Hypothalamus (tissue), 51 donors: ENCODE measurements at regions not wholly inside any gene's neighbourhood (a gene's known extent, or its start where the extent isn't known, plus 50 kb on each side); places are given as distances from the start of the nearest gene placed in this dataset.

Experiments used
- DNase-seq, 51 donors: peaks; one replicate each; lab custom pipeline; 2025; lab: John Stamatoyannopoulos, UW

DNA sequence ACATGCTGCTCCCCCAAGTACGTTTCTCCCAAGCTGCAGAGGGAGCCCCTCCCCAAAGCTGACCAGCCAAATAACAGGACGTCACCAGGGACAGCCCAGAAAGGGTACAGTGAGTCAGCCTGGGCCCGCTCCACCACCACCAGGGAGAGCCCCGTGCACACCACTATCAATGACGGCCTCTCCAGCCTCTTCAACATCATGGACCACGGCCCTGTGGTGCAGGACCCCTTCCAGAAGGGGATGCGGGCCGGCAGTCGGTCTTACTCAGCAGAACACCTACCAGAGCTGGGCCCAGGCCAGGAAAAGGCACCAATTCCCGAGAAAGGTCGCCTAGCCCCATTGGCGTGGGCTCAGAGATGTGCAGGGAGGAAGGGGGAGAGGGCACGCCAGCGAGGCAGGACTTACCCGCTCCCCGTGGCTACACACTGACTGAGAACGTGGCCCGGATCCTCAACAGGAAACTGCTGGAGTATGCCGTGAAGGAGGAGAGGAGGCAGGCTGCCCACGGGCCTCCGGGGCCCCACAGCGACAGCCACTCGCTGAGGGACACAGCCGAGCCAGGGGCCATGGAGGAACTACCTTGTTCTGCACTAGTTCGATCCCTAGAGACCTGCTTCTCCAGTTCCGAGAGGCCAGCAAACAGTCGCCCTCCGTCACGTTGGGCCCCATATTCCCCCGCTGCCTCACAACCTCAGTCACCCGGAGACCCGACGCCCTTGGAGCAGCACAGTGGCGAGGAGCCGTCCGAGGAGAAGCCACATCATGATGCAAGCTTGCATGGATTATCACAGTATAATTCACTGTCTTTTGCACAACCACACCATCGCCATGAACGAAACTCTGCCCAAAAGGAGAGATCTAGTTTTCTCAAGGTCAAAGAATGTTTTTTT, 815.9 kb upstream of the KLHL1 start:
- no peak for DNase-seq

DNA sequence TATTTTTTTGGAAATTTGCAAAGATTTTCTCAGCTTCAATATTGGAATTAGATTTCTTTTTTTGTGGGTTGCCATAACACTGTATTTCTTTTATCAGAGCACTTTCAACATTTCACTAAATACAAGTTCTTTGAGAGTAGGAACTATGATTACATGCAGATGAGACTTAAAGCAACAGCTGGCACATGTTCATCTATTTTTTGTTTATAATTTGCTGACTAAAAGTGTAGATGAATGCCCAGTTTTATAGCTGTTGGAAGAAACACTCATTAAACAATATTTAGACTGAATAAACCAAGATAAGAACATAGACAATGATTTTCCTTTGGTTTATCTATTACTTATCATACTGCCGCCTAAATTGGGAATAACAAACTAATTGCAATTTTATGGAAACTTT, 803.0 kb upstream of the KLHL1 start:
- DNase-seq = no peak

DNA sequence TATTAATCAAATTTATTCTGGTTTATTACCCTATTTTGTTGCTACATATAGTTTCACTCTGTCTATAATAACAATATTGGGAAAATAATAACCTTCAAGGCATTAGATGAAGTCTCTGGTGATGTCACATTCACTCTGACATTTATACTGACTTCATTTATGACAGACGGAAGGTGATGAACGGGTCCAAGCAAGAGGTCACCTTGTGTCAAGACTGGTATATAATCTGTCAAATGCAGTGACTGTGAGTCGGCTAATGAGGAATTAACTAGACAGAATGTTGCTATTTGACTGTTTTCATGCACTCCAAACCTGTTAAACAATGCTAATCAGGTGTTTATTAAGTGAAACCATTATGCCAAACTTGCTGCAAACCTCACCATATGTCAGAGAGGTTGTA, 800.5 kb upstream of the KLHL1 start:
- DNase-seq = no peak

DNA sequence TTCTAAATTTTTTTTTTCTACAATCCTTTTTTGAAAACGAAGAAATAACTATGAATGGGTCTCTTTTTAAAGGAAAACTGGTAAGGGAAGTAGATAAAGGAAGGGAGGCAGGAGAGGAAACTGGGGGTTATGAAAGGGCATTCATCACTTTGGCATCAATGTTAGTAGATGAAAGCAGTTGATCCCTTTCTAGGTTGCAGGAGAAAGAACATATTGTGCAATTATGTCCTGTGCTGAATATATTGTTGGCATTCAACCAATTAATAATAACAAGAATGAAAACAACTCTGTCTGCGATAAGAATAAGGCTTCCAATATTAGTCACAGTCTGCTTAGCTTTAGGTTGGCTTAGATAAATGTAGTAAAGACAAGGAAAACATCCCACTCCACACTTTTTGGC, 796.8 kb upstream of the KLHL1 start:
- DNase-seq = no peak

DNA sequence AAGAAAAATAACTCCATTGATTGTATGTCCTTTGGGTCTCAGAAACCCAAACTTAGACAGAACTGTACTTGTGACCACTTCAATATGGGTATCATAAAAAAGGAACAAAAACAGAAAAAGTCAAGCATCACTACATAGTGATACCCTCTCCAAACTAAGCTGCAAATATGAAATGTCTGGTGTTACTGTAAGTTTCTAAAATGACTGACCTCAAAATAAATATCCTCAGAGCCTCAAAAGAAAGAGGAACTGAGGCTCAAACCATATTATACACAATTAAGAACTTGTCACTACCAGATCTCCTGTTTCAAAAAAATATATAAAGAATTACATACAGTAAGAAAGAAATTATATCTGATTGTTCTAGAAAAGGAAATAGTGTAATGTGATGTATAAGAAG, 787.9 kb upstream of the KLHL1 start:
- no peak for DNase-seq

DNA sequence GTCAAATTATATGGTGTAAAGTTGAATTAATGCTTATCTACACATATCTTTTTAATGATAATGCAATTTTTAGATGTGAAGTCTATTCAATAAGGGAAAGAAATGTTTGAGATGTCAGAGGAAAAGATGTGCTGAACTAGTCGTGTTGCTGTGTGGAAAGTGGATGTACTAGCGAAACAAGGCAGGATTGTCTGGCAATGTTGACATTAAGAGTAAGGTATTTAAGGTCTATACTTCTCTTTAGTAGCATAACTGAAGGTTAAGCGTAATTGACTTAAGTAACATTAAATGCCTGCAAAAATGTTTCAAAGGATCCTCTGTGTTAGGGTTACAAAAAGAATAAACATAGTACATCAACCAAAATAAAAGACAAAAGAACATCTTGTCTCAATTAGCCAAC, 787.3 kb upstream of the KLHL1 start:
- DNase-seq = no peak

DNA sequence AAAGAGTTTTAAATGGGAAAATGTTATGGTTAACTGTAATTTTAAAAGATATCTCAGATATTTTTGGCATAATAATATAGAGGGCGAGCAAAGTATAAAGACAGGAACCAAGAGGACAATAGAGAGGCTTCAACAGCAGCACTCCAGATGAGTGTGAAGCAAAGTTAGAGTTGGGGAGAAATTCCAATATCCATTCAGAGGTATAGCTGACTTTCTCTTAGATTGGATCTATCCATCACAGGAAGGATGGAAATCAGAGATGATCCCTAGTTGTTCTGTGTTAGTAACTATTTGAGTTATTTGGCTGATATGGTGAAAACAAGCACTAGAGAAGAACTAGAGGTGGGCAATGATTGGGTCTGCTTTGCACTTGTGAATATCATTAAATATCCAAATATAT, 786.0 kb upstream of the KLHL1 start:
- DNase-seq = no peak

DNA sequence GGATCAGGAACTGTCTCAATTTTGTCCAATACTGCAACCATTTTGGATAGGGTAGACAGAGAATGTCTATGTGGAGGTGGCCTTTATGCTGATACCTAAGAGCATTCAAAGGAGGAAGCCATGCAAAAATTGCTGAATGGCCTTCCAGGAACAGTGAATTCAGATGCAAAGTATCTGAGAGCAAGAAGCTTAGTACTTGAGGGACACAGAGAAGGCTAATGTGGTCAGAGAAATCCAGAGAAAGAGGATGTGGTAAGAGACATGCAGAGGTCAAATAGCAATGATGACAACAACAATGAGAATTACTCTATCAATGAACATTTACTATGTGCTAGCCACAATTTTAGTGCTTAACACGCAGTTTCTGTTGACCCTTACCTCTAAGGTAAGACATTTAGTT, 785.6 kb upstream of the KLHL1 start:
- DNase-seq = no peak

DNA sequence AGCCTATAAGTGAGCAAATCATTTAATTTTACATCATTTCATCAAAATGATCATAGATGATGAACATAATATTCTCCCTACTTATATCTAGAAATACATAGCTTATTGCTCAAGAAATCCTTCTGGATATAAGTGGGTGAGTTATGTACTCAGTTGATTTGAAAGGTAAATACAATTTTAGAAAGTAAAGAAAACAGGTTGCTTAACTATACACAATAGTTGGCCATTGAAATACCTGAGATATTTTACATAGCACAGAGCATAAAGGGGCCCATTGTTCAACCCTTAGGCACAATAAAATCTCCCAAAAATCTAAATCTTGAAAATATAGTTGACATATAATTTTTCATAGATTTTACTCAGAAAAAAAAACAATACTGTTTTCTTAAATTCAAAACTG, 782.0 kb upstream of the KLHL1 start:
- DNase-seq = no peak

DNA sequence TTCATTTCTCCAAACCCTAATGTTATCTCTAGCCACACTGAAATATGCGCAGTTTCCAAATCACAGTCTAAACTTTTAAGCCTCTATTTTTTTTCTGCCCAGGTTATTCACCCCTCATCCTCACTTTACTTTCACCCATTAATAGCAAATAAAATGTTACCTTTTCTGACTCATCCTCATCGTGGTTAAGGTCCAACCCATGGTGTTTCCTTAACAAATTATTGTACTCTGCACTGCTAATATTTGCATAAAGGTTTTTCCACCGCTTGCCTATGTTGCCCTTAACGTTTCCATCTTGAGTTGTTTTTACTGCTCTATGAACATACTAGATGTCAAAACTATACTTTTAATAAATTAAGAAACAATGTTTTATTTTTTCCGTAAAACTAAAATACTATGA, 780.9 kb upstream of the KLHL1 start:
- no peak for DNase-seq

DNA sequence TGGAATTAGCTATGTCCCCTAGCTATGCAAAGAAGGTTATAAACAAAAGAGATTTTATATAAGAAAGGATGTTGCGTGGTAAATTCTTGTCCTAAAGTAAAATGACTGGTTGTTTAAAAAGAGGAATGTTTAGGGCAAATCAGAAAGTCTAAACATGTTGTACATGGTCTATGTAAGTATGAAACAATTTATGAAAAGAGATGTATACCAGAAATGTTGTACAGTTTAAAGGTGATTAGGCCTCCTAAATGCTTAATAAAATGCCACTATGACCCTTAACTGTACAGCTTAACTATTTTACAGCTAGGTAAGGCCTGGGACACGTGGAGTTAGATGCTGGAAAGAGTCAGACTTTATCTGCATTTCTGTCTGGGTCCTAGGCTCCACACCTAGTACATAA, 775.9 kb upstream of the KLHL1 start:
- DNase-seq = no peak

DNA sequence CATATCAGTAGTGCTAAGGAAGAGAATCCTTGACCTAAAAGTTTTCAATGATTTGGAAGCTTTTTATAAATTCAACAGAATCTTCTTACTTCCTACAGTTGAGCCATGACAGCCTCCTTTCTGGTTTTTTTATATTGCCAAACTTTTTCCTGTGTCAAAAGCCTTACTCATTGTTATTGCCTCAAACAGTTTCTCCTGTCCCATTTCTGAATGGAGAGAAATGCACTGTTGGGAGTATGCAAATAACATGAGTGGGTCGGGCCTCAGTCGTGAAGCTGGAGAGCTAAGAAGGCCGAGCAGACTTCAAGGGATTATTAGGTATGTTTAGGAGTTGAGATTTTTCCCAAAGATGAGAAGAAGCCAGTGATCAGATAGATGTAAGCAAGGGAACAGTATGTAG, 766.4 kb upstream of the KLHL1 start:
- DNase-seq = no peak

DNA sequence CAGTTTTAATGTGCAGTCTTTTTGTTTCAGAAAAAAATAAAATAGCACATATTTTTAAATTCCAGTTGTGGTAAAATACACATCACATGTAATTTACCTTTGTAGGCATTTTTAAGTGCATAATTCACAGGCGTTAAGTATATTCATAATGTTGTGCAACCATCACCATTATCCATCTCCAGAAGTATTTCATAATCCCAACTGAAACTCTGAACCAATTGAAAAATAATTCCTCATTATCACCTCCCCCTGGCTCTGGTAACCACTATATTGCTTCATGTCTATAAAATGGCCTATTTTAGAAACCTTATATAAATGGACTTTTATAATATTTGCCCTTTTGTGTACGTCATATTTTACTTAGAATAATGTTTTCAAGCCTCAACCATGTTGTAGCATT, 756.5 kb upstream of the KLHL1 start:
- DNase-seq = no peak

DNA sequence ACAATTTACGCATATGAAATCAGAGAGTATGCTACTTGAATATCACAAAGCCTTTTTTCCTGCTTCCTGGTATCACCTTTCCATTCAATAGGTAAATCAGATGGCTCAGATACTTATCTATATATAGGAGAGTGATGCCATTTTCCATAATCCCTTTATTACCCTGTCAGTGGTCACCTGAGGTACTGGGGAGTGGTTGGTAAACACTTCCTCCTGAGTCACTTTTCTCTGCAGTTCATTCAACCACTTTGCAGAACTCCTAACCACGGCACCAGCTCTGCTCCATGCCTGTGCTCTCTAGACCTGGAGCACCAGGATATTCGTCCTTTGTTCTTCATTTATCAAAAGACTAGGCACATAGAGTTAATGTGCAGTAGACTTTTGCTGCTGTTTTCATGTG, 748.5 kb upstream of the KLHL1 start:
- DNase-seq = no peak

DNA sequence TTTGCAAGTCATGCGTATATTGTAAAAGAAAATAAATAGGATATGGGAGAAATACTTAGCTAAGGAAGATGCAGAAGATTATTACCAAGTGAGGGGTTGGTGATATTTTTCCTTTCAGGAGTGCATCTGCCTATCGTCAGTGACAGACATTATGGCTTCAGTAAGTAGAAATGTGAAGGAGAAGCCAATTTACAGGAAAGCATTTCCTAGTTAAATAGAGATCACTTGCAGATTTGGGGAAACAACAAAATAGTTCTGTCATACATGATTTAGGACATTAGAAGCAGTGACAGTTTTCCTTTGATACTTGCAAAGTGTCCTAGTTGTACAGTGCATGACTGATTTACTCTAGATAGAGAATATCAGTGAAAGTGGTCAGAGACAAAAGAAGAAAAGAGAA, 747.8 kb upstream of the KLHL1 start:
- DNase-seq = no peak

DNA sequence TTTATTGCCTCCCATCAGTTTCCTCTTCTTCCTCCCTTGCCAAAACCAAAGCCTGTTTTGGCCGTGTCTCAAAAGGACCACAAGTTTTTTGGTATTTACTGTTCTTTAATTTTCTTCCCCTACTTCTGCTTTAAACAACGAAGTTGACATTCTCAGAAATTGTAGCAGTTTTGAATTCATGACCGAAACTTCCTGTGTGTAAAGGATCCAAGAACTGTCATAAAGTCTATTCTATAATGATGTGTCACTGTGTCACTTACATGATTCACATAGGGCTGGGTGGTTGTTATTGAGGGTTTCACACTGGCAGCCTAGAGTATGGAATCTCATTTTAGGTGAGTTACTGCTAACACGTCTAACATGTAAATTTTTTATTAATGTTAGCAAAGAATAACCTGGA, 741.0 kb upstream of the KLHL1 start:
- DNase-seq = no peak

DNA sequence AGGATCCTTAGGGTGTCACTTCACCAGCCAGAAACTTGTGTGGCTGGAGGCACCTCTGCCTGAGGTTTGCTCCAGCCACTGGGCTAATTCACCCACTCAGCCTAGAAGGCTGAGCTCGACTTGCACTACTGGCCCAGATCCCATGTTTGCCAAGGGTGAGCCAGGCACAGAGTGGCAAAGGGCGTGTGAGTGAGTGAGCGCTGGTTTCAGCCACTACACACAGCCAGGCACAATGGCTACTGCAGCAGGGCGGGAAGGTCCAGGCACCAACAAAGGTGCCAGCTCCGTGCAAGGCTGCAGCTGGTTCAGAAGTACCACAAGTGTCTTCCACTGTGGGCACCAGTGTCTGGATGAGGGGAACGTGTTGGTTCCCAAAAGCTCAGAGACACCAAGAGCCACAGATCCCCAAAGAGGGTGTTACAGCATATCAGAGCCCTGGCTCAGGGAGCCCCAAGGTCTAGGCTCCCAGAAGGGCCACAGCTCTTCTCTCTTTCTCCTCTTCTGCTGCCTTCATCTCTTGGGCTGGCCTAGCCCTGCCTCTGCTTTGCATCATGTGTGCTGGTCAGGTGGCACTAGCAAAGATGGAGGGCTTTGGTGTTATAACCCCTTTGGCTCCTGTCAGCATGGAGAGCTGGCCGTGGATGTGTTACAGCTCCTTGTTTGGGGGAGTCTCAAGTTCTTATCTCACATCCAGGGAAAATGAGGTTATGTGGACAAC, 736.3 kb upstream of the KLHL1 start:
- DNase-seq = no peak

DNA sequence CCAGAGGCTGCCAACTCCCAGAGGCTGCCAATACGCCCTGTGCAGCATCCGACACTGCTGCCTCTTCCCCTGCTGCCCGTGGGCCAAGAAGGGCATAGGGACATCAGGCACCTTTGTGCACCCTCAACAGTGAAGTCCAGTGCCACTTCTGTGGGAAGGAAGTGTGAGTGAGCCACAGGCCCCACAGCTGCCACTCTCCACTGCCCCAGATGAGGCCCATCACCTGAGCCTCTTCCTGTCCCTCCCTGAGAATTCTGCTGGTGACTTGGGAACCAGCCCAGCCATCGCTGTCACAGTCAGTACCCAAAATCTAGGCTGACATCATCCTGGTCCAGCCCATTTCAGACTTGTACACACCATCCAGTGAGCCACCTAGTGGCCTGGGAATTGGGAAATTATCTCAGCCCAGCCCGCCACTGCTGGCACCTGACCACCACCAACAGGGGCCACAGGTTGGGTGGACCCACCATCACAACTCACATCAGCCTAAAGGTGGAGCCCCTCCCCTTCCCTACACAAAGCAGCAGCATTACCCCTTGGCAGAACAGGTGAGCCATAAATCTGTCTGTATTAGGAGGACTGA, 733.9 kb upstream of the KLHL1 start:
- no peak for DNase-seq

DNA sequence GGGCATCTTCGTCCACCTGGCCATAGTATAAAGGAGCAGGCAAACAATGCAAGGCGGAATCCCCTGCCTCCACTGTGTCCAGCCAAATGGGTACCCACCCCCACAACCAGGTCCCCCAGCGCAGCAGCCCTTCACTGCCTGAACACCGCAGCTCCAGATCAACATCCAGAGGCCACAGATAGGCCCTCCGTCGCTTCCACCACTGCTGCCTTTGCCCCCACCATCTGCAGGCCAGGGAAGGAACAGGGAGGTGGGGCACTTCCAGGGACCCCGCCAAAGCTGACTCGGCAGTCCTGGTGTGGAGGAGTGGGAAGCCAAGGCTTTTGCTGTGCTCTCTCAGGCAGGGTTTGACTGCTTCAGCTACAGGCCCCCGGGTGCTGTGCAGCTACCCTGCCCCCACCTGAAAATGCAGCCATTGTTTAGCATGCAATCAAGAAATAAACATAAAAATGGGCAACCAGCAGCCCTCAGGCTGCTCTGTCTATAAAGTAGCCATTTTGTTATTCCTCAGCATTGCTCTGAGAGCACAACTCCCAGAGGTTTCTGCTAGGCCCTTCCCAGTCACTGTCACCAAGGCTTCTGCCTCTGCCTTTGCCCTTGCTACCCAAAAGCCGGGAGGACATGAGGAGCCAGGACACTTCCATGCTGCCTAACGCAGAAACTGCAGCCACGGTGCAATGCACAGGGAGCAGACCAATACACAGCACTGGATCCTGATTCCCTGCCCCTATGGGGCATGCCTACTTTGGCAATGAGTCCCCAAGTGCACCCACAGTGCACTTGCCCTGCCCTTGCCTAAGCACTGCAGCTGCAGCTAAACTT, 733.2 kb upstream of the KLHL1 start:
- no peak for DNase-seq

DNA sequence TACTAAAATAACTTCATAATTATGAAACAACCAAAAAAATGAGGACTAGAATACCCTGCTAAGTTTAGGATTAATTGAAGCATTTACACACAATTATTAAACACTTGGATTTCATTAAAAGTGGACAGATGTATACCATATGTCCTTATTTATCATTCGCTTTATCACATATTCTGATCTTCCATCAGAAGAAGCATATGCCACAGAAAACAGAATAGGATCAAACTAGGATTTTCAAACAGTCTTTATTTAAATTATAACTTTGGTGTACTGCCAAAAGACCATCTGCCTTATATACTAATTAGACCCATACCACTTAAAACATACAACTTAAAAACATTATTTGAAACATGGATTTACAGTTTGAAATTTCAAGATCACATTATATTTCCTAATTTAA, 727.1 kb upstream of the KLHL1 start:
- no peak for DNase-seq

DNA sequence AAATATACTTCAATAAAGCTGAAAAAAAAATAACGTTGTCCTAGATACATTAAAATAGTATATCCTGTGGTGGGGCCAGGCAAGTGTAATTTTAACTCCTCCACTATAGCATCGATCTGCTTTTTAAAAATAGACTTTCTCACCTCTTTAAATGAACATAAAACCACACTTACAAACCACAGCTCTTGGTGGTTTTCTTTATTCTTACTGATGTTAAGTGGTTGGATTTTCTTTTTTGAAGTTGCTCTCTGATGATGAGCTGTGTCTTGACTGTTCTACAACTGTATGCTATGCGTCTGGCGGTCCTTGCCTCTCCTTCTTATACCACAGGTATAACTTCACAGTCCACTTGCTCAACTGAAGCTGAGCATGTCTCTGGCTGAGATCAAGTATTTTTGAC, 721.5 kb upstream of the KLHL1 start:
- DNase-seq = no peak
